GM12874 (cell line): ENCODE measurements at regions not wholly inside any gene's neighbourhood (a gene's known extent, or its start where the extent isn't known, plus 50 kb on each side); places are given as distances from the start of the nearest gene placed in this dataset.

Experiments
- TF ChIP-seq, protein P1 (sequence below): IDR thresholded peaks from 2 replicates; pipeline ENCODE4 v1.5.1; 2011; ENCODE audit warnings: low read depth, mild to moderate bottlenecking, control low read depth, low read length, moderate library complexity; ENCODE audit not compliant: insufficient read depth

DNA sequence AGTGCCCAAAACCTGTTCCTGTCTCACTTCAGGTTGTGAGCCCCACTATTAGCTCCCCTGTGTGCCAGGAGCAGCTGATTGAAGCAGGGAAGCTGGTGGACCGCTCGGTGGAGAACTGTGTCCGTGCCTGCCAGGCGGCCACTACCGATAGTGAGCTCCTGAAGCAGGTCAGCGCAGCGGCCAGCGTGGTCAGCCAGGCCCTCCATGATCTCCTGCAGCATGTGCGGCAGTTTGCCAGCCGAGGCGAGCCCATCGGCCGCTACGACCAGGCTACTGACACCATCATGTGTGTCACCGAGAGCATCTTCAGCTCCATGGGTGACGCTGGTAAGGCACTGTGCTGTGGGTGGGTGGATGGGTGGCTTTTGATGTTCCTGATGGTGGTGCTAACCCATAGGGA is 334.1 kb upstream of the TPM1 start:
- TF ChIP-seq, protein P1, sequence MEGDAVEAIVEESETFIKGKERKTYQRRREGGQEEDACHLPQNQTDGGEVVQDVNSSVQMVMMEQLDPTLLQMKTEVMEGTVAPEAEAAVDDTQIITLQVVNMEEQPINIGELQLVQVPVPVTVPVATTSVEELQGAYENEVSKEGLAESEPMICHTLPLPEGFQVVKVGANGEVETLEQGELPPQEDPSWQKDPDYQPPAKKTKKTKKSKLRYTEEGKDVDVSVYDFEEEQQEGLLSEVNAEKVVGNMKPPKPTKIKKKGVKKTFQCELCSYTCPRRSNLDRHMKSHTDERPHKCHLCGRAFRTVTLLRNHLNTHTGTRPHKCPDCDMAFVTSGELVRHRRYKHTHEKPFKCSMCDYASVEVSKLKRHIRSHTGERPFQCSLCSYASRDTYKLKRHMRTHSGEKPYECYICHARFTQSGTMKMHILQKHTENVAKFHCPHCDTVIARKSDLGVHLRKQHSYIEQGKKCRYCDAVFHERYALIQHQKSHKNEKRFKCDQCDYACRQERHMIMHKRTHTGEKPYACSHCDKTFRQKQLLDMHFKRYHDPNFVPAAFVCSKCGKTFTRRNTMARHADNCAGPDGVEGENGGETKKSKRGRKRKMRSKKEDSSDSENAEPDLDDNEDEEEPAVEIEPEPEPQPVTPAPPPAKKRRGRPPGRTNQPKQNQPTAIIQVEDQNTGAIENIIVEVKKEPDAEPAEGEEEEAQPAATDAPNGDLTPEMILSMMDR, result no peak

DNA sequence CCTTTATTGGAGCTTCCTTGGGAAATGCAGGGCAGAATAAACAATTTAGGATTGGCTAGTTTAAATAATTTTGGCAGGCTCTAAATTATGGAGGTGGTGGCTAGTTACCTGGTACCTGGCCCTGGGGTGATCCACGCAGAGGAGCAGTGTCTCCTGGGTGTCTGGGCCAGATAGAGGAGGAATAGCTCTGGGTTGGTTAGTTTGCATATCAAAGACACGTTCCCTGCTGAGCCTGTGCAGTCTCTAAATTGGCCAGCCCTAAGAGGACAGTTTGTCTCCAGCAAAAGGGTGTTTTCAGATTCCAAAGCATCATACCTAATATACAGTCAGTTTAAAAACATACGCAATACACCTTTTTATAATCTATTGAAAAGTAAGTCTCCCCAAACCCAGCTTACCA is 333.3 kb upstream of the TPM1 start:
- TF ChIP-seq, protein P1, result no peak

- TF ChIP-seq, protein P1, result no peak
Observed at GRCh38 chr15:62711691-62712454, 330.7 kb upstream of the TPM1 start.

- TF ChIP-seq, protein P1, result no peak
Observed at GRCh38 chr15:62712455-62712839, 330.1 kb upstream of the TPM1 start.

DNA sequence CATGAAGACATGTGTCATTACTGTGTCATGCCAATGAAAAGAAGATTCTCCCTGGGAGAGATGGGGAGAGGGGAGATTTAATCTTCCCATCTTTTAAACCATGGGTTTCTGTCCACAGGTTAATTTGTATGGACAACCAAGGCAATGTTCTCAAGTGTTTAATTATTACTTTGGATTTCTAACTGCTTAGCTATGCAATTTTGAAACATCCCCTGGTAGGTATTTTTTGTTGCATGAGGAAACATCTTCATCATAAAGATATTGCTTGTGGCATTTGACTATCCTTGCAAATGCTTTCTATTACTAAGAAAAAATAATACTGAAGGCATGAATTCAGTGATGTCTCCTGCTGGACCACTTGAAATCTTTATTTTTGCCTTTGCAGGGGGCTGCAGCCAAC is 326.6 kb upstream of the TPM1 start:
- TF ChIP-seq, protein P1, result no peak

DNA sequence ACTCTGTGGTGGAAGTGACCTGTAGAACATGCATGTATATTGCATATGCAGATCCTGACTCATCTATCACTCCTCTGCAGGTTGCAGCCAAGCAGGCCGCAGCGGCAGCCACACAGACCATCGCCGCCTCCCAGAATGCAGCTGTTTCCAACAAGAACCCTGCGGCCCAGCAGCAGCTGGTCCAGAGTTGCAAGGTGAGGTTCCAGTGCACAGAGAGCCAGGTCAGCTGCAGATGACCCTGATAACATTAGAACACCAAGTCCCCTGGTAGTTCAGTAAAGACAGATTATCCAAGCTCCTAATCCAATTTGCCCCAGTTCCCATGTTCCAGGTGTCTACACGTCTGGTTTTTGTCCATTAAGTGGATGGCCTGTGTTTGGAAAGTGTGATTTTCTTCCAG is 325.1 kb upstream of the TPM1 start:
- TF ChIP-seq, protein P1, result no peak

DNA sequence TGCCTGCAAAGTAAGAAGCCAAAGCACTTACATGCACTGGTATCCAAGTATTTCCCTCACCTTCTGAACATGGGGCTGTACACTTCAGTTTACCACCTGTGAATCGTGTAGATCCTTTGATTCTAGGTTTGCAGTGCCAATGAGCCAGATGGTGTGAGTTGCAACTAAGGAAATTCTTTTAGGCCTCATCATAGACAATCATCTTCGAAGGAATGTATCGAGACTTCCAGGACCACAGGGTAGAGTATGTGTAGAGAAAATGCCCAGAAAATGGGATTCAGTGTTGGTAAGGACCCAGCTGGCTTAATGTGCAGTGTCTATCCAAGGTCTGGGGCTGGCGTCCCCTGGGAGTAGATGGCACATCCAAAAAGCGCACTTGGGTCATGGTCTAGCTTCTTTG is 323.2 kb upstream of the TPM1 start:
- TF ChIP-seq, protein P1, result no peak
